Lung (tissue), 11 donors: ENCODE measurements at regions not wholly inside any gene's neighbourhood (a gene's known extent, or its start where the extent isn't known, plus 50 kb on each side); places are given as distances from the start of the nearest gene placed in this dataset.
"Not testable (repeated sequence)": the region's sequence is repeated elsewhere in the genome, so short reads cannot be mapped to it uniquely, and the experiment has no call there.

Source experiments
- ATAC-seq: fragments of 200-7000 bp; cut with Tn5 transposase; one replicate; pipeline ENCODE4 v1.9.1; 2020; ENCODE audit warnings: moderate number of reproducible peaks; ENCODE audit not compliant: insufficient read depth, low FRiP score
- DNase-seq, 3 donors: peaks; one replicate each; pipeline ENCODE4 v3.0.0-alpha.2; 2013 to 2017
- H3K27ac ChIP-seq, 2 donors: one replicate each; pipeline ENCODE4 v1.5.1; 2013; ENCODE audit warnings: mild to moderate bottlenecking in 2 of 2, moderate library complexity in 2 of 2, control low read depth in 1 of 2, inconsistent platforms in 1 of 2, low read depth in 1 of 2, low read length in 1 of 2
- H3K27me3 ChIP-seq, 3 donors: one replicate each; pipeline ENCODE4 v1.5.1; 2013; ENCODE audit warnings: low read length in 2 of 3; ENCODE audit not compliant: control insufficient read depth in 3 of 3, insufficient read depth in 3 of 3
- H3K36me3 ChIP-seq, 4 donors: one replicate each; pipeline ENCODE4 v1.5.1; 2013; ENCODE audit warnings: low read length in 4 of 4, mild to moderate bottlenecking in 1 of 4, moderate library complexity in 1 of 4; ENCODE audit not compliant: control insufficient read depth in 4 of 4, insufficient read depth in 4 of 4
- H3K4me1 ChIP-seq, 5 donors: one replicate each; pipeline ENCODE4 v1.5.1; 2013; ENCODE audit warnings: low read length in 5 of 5, mild to moderate bottlenecking in 2 of 5, moderate library complexity in 1 of 5; ENCODE audit not compliant: control insufficient read depth in 5 of 5, insufficient read depth in 5 of 5
- H3K4me3 ChIP-seq: one replicate; pipeline ENCODE4 v1.5.1; 2013; ENCODE audit warnings: mild to moderate bottlenecking, control low read depth, moderate library complexity
- H3K9ac ChIP-seq, 2 donors: one replicate each; pipeline ENCODE4 v1.5.1; 2013; ENCODE audit warnings: low read length in 2 of 2, control low read depth in 1 of 2; ENCODE audit not compliant: insufficient read depth in 1 of 2
- H3K9me3 ChIP-seq, 4 donors: one replicate each; pipeline ENCODE4 v1.5.1; 2013; ENCODE audit warnings: low read length in 3 of 4, mild to moderate bottlenecking in 1 of 4, moderate library complexity in 1 of 4; ENCODE audit not compliant: control insufficient read depth in 4 of 4, insufficient read depth in 3 of 4
- WGBS, 2 donors: extraction: QIAGEN DNeasy Blood & Tissue Kit; methylation state at CpG; one replicate each; pipeline ENCODE4 v1.1.7; 2013; 5-methylcytosine and 5-hydroxymethylcytosine counted together
- TF ChIP-seq, protein P1 (sequence below): IDR thresholded peaks from 2 replicates; pipeline ENCODE4 v1.5.1; 2012; ENCODE audit warnings: mild to moderate bottlenecking; ENCODE audit errors: control extremely low read depth, extremely low read depth
- donor health status: control.
- donor health status: control.
- donor health status: Bipolar disorder and iron deficiency.
- donor health status: healthy.
- donor health status: DM: yes; HTN: yes; CAD: no.

DNA sequence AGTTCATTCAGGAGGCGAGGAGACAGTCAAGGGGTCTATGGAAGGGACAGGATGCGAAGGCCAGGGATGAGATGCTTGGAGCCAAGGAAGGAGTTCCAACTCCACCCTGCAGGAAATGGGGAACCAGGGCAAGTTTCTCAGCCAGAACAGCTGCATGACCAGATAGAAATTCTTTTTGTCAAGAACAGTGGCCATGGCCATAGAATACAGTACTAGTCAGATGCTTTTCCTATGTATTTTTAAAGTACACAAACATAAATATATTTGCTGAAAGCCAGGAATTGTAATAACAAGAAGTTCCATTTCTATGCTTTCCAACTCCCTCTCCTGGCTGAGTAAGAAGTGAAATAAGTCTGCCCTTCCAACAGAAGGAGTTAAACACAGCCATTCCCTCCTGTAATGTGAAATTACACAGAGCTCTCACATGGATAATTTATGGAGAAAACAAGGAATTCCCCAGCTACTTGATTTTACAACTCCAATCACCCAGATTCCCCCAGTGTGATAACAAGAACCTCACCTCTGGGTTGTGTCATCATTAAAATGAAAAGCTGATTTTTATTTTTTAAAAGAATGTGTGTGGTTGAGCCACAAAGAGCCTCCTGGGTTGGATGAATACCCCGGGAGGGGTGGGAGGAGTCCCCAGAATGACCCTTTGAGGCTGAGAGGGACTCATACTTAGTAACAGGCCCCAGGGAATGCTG lies 124.6 kb upstream of the ARHGEF3 start:
- TF ChIP-seq, protein P1, sequence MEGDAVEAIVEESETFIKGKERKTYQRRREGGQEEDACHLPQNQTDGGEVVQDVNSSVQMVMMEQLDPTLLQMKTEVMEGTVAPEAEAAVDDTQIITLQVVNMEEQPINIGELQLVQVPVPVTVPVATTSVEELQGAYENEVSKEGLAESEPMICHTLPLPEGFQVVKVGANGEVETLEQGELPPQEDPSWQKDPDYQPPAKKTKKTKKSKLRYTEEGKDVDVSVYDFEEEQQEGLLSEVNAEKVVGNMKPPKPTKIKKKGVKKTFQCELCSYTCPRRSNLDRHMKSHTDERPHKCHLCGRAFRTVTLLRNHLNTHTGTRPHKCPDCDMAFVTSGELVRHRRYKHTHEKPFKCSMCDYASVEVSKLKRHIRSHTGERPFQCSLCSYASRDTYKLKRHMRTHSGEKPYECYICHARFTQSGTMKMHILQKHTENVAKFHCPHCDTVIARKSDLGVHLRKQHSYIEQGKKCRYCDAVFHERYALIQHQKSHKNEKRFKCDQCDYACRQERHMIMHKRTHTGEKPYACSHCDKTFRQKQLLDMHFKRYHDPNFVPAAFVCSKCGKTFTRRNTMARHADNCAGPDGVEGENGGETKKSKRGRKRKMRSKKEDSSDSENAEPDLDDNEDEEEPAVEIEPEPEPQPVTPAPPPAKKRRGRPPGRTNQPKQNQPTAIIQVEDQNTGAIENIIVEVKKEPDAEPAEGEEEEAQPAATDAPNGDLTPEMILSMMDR = no peak
- no peak for ATAC-seq
- H3K27me3 ChIP-seq = no peaks in the 10 kb centered on the region
- no peak for DNase-seq
- H3K27ac ChIP-seq = peak overlapping the region; percentile 10 to 80
- no peak overlapping the region for H3K9ac ChIP-seq
- H3K4me3 ChIP-seq = no peak overlapping the region
- H3K36me3 ChIP-seq = no peaks in the 10 kb centered on the region
- H3K9me3 ChIP-seq = no peaks in the 10 kb centered on the region
- peaks cover 8 to 24% (median 16%) of the 10 kb centered on the region in 5 donors for H3K4me1 ChIP-seq
- 59 to 70% methylated on average over 3 of the region's 3 CpGs for WGBS, 2 donors

DNA sequence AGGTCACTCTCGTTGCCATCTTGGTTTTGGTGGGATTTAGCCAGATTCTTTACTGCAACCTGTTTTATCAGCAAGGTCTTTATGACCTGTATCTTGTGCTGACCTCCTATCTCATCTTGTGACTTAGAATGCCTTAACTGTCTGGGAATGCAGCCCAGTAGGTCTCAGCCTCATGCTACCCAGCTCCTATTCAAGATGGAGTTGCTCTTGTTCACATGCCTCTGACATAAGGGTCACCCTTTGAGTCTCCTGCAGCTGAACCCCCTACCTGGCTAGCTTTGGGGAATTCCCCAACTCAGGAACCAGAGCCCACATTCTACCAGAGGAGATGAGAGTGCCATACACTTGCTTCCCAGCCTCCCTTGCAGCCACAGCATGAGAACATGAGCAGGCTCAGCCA lies 123.0 kb upstream of the ARHGEF3 start:
- H3K4me3 ChIP-seq, H3K9me3 ChIP-seq, H3K36me3 ChIP-seq, DNase-seq, H3K27me3 ChIP-seq, ATAC-seq, H3K9ac ChIP-seq: not testable (repeated sequence)
- WGBS, 2 donors = 95% methylated on average over 1 of the region's 1 CpG
- H3K27ac ChIP-seq = peak overlapping the region in 1 of 2 donors; percentile 50
- H3K4me1 ChIP-seq = peaks cover 9 to 25% (median 16%) of the 10 kb centered on the region in 5 donors

DNA sequence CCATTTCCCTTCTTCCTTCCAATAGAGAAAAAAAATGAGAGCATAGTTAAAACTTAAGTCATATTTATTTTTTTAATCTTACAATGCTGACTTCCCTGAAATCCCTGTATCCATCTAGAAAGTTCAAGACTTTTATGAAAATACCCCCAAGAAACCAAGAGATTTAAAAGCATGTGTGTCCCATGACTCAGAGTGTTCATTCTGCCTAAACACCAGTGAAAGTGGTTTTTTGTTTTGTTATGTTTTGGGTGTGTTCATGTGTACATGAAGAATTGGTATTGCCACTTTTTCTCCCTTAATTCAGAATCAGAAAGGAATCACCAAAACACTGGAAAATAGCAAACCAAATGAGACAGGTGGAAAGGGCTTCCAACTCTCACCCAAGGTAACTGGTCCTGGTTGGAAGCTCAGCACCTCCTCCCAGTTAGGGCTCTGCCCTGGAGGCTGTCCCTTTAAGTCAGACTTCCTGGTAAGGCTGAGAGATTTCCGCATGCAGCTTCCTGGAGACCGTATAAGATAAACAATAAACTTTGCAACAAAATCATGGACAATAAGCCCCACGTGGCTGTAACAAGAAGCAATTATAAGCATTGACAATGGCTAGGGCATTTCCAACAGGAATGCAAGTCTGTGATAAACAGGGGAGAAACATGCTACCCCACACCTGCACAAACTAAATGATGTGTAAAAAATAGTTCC lies 121.9 kb upstream of the ARHGEF3 start:
- H3K9me3 ChIP-seq = no peaks in the 10 kb centered on the region
- no peak overlapping the region for H3K9ac ChIP-seq
- no peaks in the 10 kb centered on the region for H3K27me3 ChIP-seq
- H3K36me3 ChIP-seq = no peaks in the 10 kb centered on the region
- no peak for ATAC-seq
- TF ChIP-seq, protein P1 = no peak
- peak; percentile 53 to 86 (median 84) for DNase-seq
- H3K4me1 ChIP-seq = peaks cover 9 to 23% (median 16%) of the 10 kb centered on the region in 5 donors
- no peak overlapping the region for H3K4me3 ChIP-seq
- 3% methylated on average over 3 of the region's 3 CpGs for WGBS, 2 donors
- H3K27ac ChIP-seq = peak overlapping the region in 1 of 2 donors; percentile 25
